MM.1S (cell line): ENCODE measurements at regions not wholly inside any gene's neighbourhood (a gene's known extent, or its start where the extent isn't known, plus 50 kb on each side); places are given as distances from the start of the nearest gene placed in this dataset.

Experiments
- EZH2 ChIP-seq: fragments of 300-600 bp; sonication (generic); optimal IDR thresholded peaks from 2 replicates; pipeline ENCODE3; 2017; ENCODE audit warnings: low read depth, mild to moderate bottlenecking, antibody characterized with exemption, low read length, mixed read lengths
- TF ChIP-seq, protein P1 (sequence below): fragments of 300-600 bp; sonication (generic); IDR thresholded peaks from 2 replicates; pipeline ENCODE4 v1.5.1; 2016; ENCODE audit warnings: antibody characterized with exemption, low read length, mixed read lengths

GRCh38 chr1:97004743-97005142 is 283.2 kb downstream of the PTBP2 start:
- TF ChIP-seq, protein P1, sequence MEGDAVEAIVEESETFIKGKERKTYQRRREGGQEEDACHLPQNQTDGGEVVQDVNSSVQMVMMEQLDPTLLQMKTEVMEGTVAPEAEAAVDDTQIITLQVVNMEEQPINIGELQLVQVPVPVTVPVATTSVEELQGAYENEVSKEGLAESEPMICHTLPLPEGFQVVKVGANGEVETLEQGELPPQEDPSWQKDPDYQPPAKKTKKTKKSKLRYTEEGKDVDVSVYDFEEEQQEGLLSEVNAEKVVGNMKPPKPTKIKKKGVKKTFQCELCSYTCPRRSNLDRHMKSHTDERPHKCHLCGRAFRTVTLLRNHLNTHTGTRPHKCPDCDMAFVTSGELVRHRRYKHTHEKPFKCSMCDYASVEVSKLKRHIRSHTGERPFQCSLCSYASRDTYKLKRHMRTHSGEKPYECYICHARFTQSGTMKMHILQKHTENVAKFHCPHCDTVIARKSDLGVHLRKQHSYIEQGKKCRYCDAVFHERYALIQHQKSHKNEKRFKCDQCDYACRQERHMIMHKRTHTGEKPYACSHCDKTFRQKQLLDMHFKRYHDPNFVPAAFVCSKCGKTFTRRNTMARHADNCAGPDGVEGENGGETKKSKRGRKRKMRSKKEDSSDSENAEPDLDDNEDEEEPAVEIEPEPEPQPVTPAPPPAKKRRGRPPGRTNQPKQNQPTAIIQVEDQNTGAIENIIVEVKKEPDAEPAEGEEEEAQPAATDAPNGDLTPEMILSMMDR, result no peak
- no peak for TF ChIP-seq EZH2
